Activated naive CD8-positive, alpha-beta T cell treated with anti-CD3 and anti-CD28 coated beads, Interleukin-2, amount 10 ng/mL, durations not matched to agents 7 days and 5 days (primary cell): ENCODE measurements at regions not wholly inside any gene's neighbourhood (a gene's known extent, or its start where the extent isn't known, plus 50 kb on each side); places are given as distances from the start of the nearest gene placed in this dataset.

ENCODE experiments used
- ATAC-seq: fragments of 150-1000 bp; cut with Tn5 transposase; one replicate; pipeline ENCODE4 v1.10.0; 2021; ENCODE audit warnings: low read depth, moderate library complexity
- POLR2A ChIA-PET: fragments of 350-600 bp; sonication (Branson Sonifier 250); formaldehyde crosslinking; loops from one replicate; lab custom pipeline; 2021; ENCODE audit warnings: antibody characterized with exemption; lab: Charles Lee
- DNase-seq: peaks from one replicate; pipeline ENCODE4 v3.0.0; 2021
- H3K27ac Mint-ChIP-seq: one replicate; pipeline ENCODE4 v1.8.0; 2022; ENCODE audit warnings: mild to moderate bottlenecking, mixed read lengths
- H3K27me3 Mint-ChIP-seq: one replicate; pipeline ENCODE4 v1.8.0; 2022; ENCODE audit warnings: mild to moderate bottlenecking, moderate library complexity, mixed read lengths
- H3K36me3 Mint-ChIP-seq: one replicate; pipeline ENCODE4 v1.8.0; 2021; ENCODE audit warnings: mild to moderate bottlenecking, mixed read lengths
- H3K4me1 Mint-ChIP-seq: one replicate; pipeline ENCODE4 v1.8.0; 2021; ENCODE audit warnings: mixed read lengths
- H3K4me3 Mint-ChIP-seq: one replicate; pipeline ENCODE4 v1.8.0; 2022; ENCODE audit warnings: mild to moderate bottlenecking, moderate library complexity, mixed read lengths
- H3K9me3 Mint-ChIP-seq: one replicate; pipeline ENCODE4 v1.8.0; 2021; ENCODE audit warnings: mixed read lengths

DNA sequence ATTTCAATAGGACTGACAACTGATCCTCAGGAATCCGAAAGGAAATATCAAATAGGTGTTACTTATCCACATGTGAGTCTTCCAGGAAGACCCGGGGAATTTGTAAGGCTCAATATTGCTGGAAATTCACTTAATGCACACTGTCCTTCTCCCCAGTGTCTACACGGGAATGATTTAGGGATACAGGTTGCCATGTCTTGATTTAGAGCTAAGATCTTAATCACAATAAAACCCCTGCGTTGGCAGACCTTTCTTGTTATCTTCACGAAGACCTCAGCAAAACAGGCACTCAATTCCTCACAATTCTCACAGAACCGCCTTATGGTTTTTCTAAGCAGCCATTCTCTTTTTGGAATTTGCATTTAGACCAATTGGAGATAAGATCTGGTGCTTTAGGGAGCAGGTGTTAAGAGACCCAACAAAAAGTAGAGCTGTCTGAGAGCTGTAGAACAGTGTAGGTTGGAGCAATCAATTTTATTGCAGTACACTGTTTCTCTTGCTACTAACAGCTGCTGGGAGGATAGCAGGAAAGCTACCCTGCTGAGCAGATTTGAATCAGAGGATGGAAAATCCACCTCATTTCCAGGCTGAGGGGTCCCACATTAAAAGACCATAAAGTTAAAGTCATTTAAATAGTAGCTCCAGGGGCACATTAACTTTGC, 925.7 kb downstream of the EPHA3 start:
- no peak for DNase-seq
- no peak for ATAC-seq
- H3K27me3 Mint-ChIP-seq: no peaks in the 10 kb centered on the region
- H3K27ac Mint-ChIP-seq: no peak overlapping the region
- H3K4me1 Mint-ChIP-seq: no peaks in the 10 kb centered on the region
- H3K36me3 Mint-ChIP-seq: no peaks in the 10 kb centered on the region
- POLR2A ChIA-PET: no interaction called here
- no peak overlapping the region for H3K4me3 Mint-ChIP-seq
- peaks cover 8% of the 10 kb centered on the region for H3K9me3 Mint-ChIP-seq

- H3K9me3 Mint-ChIP-seq: peaks cover 8% of the 10 kb centered on the region
- no peak overlapping the region for H3K27ac Mint-ChIP-seq
- H3K4me1 Mint-ChIP-seq: no peaks in the 10 kb centered on the region
- no peak for ATAC-seq
- no peak for DNase-seq
- H3K27me3 Mint-ChIP-seq: no peaks in the 10 kb centered on the region
- H3K36me3 Mint-ChIP-seq: no peaks in the 10 kb centered on the region
- POLR2A ChIA-PET: no interaction called here
- H3K4me3 Mint-ChIP-seq: no peak overlapping the region
These were observed 926.6 kb downstream of the EPHA3 start for GRCh38 chr3:90034038-90034437.

DNA sequence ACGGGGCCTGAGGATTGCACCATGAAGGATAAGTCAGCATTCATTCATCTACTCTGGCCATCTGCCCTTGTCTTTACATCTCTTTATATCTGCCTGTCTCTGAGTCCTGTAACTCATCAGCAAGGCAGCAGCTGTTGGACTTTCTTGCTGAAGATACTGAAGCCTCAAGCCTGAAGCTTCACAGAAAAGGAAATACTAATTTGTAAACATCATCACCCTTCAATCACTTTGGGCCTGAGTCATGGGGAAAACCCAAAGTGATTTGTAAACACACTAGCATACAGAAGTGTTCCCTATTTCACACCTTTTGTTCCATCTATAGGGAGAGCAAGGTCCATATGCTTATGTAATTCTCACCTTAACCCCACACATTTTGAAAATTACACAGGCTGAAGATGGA, 928.2 kb downstream of the EPHA3 start:
- Mint-ChIP-seq H3K27ac (no peak overlapping the region), H3K9me3 (peaks cover 8% of the 10 kb centered on the region), H3K4me1 (no peaks in the 10 kb centered on the region), H3K27me3 (no peaks in the 10 kb centered on the region), H3K36me3 (no peaks in the 10 kb centered on the region), H3K4me3 (no peak overlapping the region)
- ATAC-seq (no peak), DNase-seq (no peak)
- POLR2A ChIA-PET: no interaction called here

GRCh38 chr3:90036939-90037469, 929.6 kb downstream of the EPHA3 start:
- no peak overlapping the region for H3K27ac Mint-ChIP-seq
- H3K4me1 Mint-ChIP-seq: no peaks in the 10 kb centered on the region
- peaks cover 7% of the 10 kb centered on the region for H3K9me3 Mint-ChIP-seq
- DNase-seq: no peak
- no peak overlapping the region for H3K4me3 Mint-ChIP-seq
- no peak for ATAC-seq
- no peaks in the 10 kb centered on the region for H3K36me3 Mint-ChIP-seq
- H3K27me3 Mint-ChIP-seq: no peaks in the 10 kb centered on the region
- POLR2A ChIA-PET: no interaction called here

GRCh38 chr3:90039994-90040393, 932.6 kb downstream of the EPHA3 start:
- Mint-ChIP-seq H3K9me3 (peaks cover 7% of the 10 kb centered on the region), H3K27ac (no peak overlapping the region), H3K36me3 (no peaks in the 10 kb centered on the region), H3K4me3 (no peak overlapping the region), H3K27me3 (no peaks in the 10 kb centered on the region), H3K4me1 (no peaks in the 10 kb centered on the region)
- DNase-seq (no peak), ATAC-seq (no peak)
- POLR2A ChIA-PET: no interaction called here

- POLR2A ChIA-PET: no interaction called here
- Mint-ChIP-seq H3K9me3 (peaks cover 5% of the 10 kb centered on the region), H3K4me1 (no peaks in the 10 kb centered on the region), H3K27me3 (no peaks in the 10 kb centered on the region), H3K36me3 (no peaks in the 10 kb centered on the region), H3K4me3 (no peak overlapping the region), H3K27ac (no peak overlapping the region)
- ATAC-seq (no peak), DNase-seq (no peak)
These were observed 933.1 kb downstream of the EPHA3 start for GRCh38 chr3:90040554-90040953.

GRCh38 chr3:90041995-90042394, 934.6 kb downstream of the EPHA3 start:
- no peak for ATAC-seq
- no peak for DNase-seq
- Mint-ChIP-seq H3K27ac (no peak overlapping the region), H3K36me3 (no peaks in the 10 kb centered on the region), H3K9me3 (peaks cover 2% of the 10 kb centered on the region), H3K4me1 (no peaks in the 10 kb centered on the region), H3K27me3 (no peaks in the 10 kb centered on the region), H3K4me3 (no peak overlapping the region)
- POLR2A ChIA-PET: no interaction called here

- ATAC-seq (no peak), DNase-seq (no peak)
- no peaks in the 10 kb centered on the region for H3K36me3 Mint-ChIP-seq
- no peak overlapping the region for H3K4me3 Mint-ChIP-seq
- H3K9me3 Mint-ChIP-seq: no peaks in the 10 kb centered on the region
- no peak overlapping the region for H3K27ac Mint-ChIP-seq
- H3K4me1 Mint-ChIP-seq: no peaks in the 10 kb centered on the region
- no peaks in the 10 kb centered on the region for H3K27me3 Mint-ChIP-seq
- POLR2A ChIA-PET: no interaction called here
These were observed 935.9 kb downstream of the EPHA3 start for GRCh38 chr3:90043287-90043686.

- Mint-ChIP-seq H3K9me3 (no peaks in the 10 kb centered on the region), H3K27me3 (no peaks in the 10 kb centered on the region), H3K4me3 (no peak overlapping the region), H3K36me3 (no peaks in the 10 kb centered on the region), H3K4me1 (no peaks in the 10 kb centered on the region), H3K27ac (no peak overlapping the region)
- POLR2A ChIA-PET: no interaction called here
- ATAC-seq (no peak), DNase-seq (no peak)
These were observed 936.8 kb downstream of the EPHA3 start for GRCh38 chr3:90044084-90044816.

DNA sequence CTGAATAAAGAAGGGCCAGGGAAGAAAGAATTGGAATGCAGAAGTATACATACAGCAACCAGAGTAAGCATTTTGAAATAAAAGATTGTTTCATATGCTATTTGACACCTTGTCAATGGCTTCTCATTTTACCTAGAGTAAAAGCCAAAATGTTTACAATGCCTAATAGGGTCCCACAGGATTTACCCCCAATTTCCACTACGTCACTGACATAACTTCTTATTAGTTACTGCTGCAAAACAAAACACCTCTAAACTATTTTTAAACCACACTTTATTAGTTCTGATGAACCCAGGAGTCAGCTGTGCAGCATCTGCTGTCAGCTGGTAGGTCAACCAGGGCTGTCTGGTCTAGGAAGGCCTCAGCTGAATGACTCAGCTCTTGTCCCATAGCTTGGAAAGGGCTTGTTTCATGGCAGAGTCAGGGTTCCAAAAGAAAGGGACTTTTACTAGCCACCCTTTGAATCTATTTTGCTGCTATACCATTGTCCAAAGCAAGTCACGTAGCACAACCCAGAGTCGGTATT, 945.1 kb downstream of the EPHA3 start:
- H3K36me3 Mint-ChIP-seq: no peaks in the 10 kb centered on the region
- no peaks in the 10 kb centered on the region for H3K9me3 Mint-ChIP-seq
- no peak for ATAC-seq
- no peak overlapping the region for H3K27ac Mint-ChIP-seq
- no peaks in the 10 kb centered on the region for H3K4me1 Mint-ChIP-seq
- no peak for DNase-seq
- no peak overlapping the region for H3K4me3 Mint-ChIP-seq
- H3K27me3 Mint-ChIP-seq: no peaks in the 10 kb centered on the region
- POLR2A ChIA-PET: no interaction called here

DNA sequence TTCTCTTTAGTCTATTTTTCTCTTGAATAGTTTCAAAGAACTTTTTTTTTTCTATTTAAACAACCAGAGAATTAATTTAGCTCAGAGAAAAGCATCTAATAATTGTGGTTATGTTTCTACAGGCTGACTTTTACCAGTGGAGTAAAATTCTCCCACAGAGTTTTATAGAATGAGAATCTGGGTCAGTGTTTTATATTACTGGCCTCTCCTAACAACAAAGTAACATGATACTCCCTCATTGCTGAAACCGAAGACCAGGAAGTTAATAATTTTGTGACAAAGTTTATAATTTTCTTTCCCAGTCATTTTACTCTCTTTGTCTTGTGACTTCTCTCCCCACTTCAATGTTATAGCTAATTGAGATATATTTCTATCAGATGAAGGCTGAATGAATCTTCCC, 946.9 kb downstream of the EPHA3 start:
- no peak overlapping the region for H3K4me3 Mint-ChIP-seq
- ATAC-seq: no peak
- H3K27me3 Mint-ChIP-seq: no peaks in the 10 kb centered on the region
- no peaks in the 10 kb centered on the region for H3K36me3 Mint-ChIP-seq
- no peaks in the 10 kb centered on the region for H3K9me3 Mint-ChIP-seq
- POLR2A ChIA-PET: no interaction called here
- H3K4me1 Mint-ChIP-seq: no peaks in the 10 kb centered on the region
- no peak overlapping the region for H3K27ac Mint-ChIP-seq
- DNase-seq: no peak

DNA sequence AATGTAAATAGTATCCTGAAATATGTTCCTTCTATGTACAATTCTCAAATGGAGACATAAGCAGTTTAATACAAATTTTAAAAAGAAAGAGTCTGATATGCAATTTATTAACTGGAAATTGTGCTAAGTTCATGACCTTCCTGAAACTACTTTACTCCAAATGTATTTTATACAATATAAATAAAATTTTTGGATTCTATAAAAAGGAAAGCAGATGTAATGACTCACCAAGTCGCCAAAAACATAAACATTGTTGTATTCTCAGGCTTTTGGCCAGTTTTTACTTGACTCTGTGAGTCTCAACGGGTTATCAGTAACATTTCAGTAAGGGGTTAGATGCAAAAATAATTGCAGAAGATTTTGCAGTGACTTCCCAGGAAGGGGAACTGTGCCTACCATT, 948.2 kb downstream of the EPHA3 start:
- ATAC-seq (no peak), DNase-seq (no peak)
- Mint-ChIP-seq H3K9me3 (peaks cover 2% of the 10 kb centered on the region), H3K36me3 (no peaks in the 10 kb centered on the region), H3K27me3 (no peaks in the 10 kb centered on the region), H3K4me3 (no peak overlapping the region), H3K4me1 (no peaks in the 10 kb centered on the region), H3K27ac (no peak overlapping the region)
- POLR2A ChIA-PET: no interaction called here

- DNase-seq (no peak), ATAC-seq (no peak)
- Mint-ChIP-seq H3K27ac (no peak overlapping the region), H3K27me3 (no peaks in the 10 kb centered on the region), H3K36me3 (no peaks in the 10 kb centered on the region), H3K9me3 (peaks cover 2% of the 10 kb centered on the region), H3K4me1 (no peaks in the 10 kb centered on the region), H3K4me3 (no peak overlapping the region)
- POLR2A ChIA-PET: no interaction called here
These were observed 949.0 kb downstream of the EPHA3 start for GRCh38 chr3:90056281-90057032.
